CD4-positive, alpha-beta T cell (primary cell): ENCODE measurements at regions not wholly inside any gene's neighbourhood (a gene's known extent, or its start where the extent isn't known, plus 50 kb on each side); places are given as distances from the start of the nearest gene placed in this dataset.
A peak's percentile ranks its signal among the peaks of the same experiment; 100 is the strongest.

Experiments
- ATAC-seq: fragments of 200-7000 bp; cut with Tn5 transposase; one replicate; pipeline ENCODE4 v1.10.0; 2022; ENCODE audit warnings: mild to moderate bottlenecking; ENCODE audit not compliant: poor library complexity
- CTCF ChIA-PET: fragments of 350-600 bp; sonication (Branson Sonifier 250); formaldehyde crosslinking; loops from one replicate; lab custom pipeline; 2021; ENCODE audit warnings: antibody characterized with exemption, inconsistent platforms; lab: Charles Lee
- POLR2A ChIA-PET: fragments of 350-600 bp; sonication (Branson Sonifier 250); formaldehyde crosslinking; loops from one replicate; lab custom pipeline; 2021; ENCODE audit warnings: antibody characterized with exemption, inconsistent platforms; lab: Charles Lee
- DNase-seq, 14 experiments: peaks; one replicate each; pipeline ENCODE4 v3.0.0-alpha.2; 2013 to 2020; ENCODE audit warnings: mixed read lengths in 2 of 14
- H3K27ac ChIP-seq, 2 donors: one replicate each; pipeline versions ENCODE4 v1.5.1 to v1.7.0; 2013; ENCODE audit warnings: low read length in 2 of 2, low read depth in 1 of 2, mild to moderate bottlenecking in 1 of 2
- H3K27me3 ChIP-seq, 2 experiments: 1 replicate in 1 of 2; 2 replicates in 1 of 2; pipeline versions ENCODE4 v1.6.1 to v1.7.0; 2013; ENCODE audit warnings: low read length in 2 of 2, control low read depth in 1 of 2, mild to moderate bottlenecking in 1 of 2, moderate library complexity in 1 of 2; ENCODE audit not compliant: insufficient read depth in 2 of 2, control insufficient read depth in 1 of 2
- H3K36me3 ChIP-seq: one replicate; pipeline ENCODE4 v1.6.1; 2013; ENCODE audit warnings: low read length, control low read depth; ENCODE audit not compliant: insufficient read depth
- H3K4me1 ChIP-seq: one replicate; pipeline ENCODE4 v1.6.1; 2013; ENCODE audit warnings: low read length, control low read depth; ENCODE audit not compliant: insufficient read depth
- H3K4me3 ChIP-seq: one replicate; pipeline ENCODE4 v1.5.1; 2013; ENCODE audit warnings: mild to moderate bottlenecking, low read length, moderate library complexity
- H3K9me3 ChIP-seq, 2 experiments: 1 replicate in 1 of 2; 2 replicates in 1 of 2; pipeline versions ENCODE4 v1.6.1 to v1.7.0; 2013; ENCODE audit warnings: low read length in 2 of 2, mild to moderate bottlenecking in 2 of 2, control low read depth in 1 of 2, moderate library complexity in 1 of 2; ENCODE audit not compliant: control insufficient read depth in 1 of 2, insufficient read depth in 1 of 2
- H3K27ac Mint-ChIP-seq: one replicate; pipeline ENCODE4 v1.8.0; 2020; ENCODE audit warnings: mixed read lengths
- H3K27me3 Mint-ChIP-seq: one replicate; pipeline ENCODE4 v1.8.0; 2021; ENCODE audit warnings: mixed read lengths
- H3K36me3 Mint-ChIP-seq: one replicate; pipeline ENCODE4 v1.8.0; 2021; ENCODE audit warnings: low read depth, mixed read lengths
- H3K4me1 Mint-ChIP-seq: one replicate; pipeline ENCODE4 v1.8.0; 2021; ENCODE audit warnings: low read depth, mixed read lengths
- H3K4me3 Mint-ChIP-seq: one replicate; pipeline ENCODE4 v1.8.0; 2020; ENCODE audit warnings: mild to moderate bottlenecking, mixed read lengths
- H3K9me3 Mint-ChIP-seq: one replicate; pipeline ENCODE4 v1.8.0; 2020; ENCODE audit warnings: mixed read lengths
- CTCF ChIP-seq: fragments of 200-600 bp; IDR thresholded peaks from one replicate; pipeline ENCODE4 v1.8.0; 2022; ENCODE audit warnings: antibody characterized with exemption, mild to moderate bottlenecking
- intact Hi-C, 2 experiments: fragments of 100-400 bp; cut with DNase I in 1 of 2; cut with micrococcal nuclease in 1 of 2; formaldehyde crosslinking; loops; one replicate each; pipeline versions ENCODE4 v1.15.1 to v1.9.0; 2023 to 2025; cut with DNase I, micrococcal nuclease

DNA sequence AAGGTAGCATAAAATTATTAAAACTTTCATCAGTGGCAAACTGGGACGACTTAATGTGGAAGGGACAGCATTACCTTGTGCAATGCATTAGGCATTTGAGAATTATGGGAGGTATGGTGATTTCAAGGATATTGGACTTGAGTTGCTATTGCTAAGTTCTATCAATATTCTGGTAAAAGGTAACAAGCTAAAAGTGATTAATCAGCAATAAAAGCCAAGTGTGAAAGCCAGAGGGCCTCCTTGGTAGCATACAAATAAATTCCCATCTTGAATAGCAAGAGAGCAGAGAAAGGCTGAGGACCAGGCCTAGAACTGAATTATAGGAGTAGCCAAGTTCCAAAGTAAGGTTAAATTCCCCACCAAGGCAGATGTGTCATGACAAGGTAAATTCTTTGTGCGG lies 74.2 kb upstream of the KCNH7 start:
- H3K27ac ChIP-seq: no peak overlapping the region
- Mint-ChIP-seq H3K4me3 (no peak overlapping the region), H3K27ac (no peak overlapping the region), H3K27me3 (no peaks in the 10 kb centered on the region), H3K36me3 (no peaks in the 10 kb centered on the region), H3K9me3 (no peaks in the 10 kb centered on the region), H3K4me1 (no peaks in the 10 kb centered on the region)
- H3K4me1 ChIP-seq: no peaks in the 10 kb centered on the region
- no peak for ATAC-seq
- H3K4me3 ChIP-seq: no peak overlapping the region
- no peaks in the 10 kb centered on the region for H3K27me3 ChIP-seq
- POLR2A ChIA-PET: no interaction called here
- intact Hi-C loops: no loop called here
- no peak for TF ChIP-seq CTCF
- H3K36me3 ChIP-seq: no peaks in the 10 kb centered on the region
- CTCF ChIA-PET: no interaction called here
- DNase-seq: no peak
- H3K9me3 ChIP-seq: peaks cover 0 to 6% of the 10 kb centered on the region in 2 experiments

DNA sequence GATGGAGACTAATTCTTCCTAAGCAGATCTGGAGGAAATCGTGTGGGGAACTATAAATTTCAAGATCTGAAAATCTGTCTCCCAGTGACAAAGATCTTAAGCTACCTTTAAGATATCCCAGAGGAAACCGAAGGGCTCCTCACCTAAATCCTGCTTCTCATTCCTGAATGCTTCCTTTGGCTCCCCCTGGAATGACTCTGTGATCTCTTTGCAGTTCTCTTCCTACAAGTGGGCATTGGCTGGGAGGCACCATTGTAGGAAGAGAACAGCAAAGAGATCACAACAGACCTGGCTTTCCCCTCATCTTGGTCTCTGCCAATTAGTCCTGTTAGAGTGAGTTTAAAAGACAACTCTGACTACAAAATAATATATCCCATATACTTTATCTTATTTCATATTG lies 70.0 kb upstream of the KCNH7 start:
- H3K36me3 Mint-ChIP-seq: no peaks in the 10 kb centered on the region
- H3K27ac Mint-ChIP-seq: no peak overlapping the region
- H3K4me1 Mint-ChIP-seq: no peaks in the 10 kb centered on the region
- no peak overlapping the region for H3K4me3 ChIP-seq
- H3K9me3 Mint-ChIP-seq: no peaks in the 10 kb centered on the region
- no peaks in the 10 kb centered on the region for H3K27me3 ChIP-seq
- POLR2A ChIA-PET: no interaction called here
- intact Hi-C loops: no loop called here
- no peak for ATAC-seq
- no peak for TF ChIP-seq CTCF
- DNase-seq: no peak
- H3K4me3 Mint-ChIP-seq: no peak overlapping the region
- CTCF ChIA-PET: no interaction called here
- H3K27ac ChIP-seq: no peak overlapping the region
- H3K9me3 ChIP-seq: no peaks in the 10 kb centered on the region
- no peaks in the 10 kb centered on the region for H3K4me1 ChIP-seq
- no peaks in the 10 kb centered on the region for H3K27me3 Mint-ChIP-seq
- H3K36me3 ChIP-seq: no peaks in the 10 kb centered on the region

DNA sequence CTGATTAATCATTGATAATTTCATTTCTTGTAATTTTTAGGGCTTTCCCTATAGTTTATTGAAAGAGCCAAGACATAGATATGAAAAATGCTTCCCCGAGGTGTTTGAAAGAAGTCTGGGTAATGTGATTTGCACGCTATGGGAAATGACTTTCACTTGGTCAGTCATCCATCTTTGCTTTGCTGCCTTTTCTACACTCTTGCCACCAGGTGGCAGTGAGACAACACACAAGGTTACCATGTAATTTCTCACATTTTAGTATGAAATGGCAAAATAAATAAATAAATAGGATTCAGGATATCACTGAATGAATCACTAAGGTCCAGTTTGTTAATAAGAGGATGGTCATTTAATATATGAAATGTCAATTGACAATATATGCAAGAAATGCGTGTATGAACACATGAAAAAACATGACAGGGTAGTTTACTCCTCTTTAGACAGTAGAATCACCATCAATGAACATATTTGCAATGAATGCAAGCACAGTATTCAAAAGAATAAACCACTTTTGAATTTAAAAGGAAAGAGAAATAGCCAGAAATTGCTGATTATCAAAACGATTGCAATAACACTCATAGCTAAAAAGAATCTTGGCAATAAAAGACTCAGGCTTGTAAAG lies 52.2 kb upstream of the KCNH7 start:
- Mint-ChIP-seq H3K27me3 (no peaks in the 10 kb centered on the region), H3K36me3 (no peaks in the 10 kb centered on the region), H3K27ac (no peak overlapping the region), H3K9me3 (no peaks in the 10 kb centered on the region), H3K4me1 (no peaks in the 10 kb centered on the region), H3K4me3 (no peak overlapping the region)
- no peaks in the 10 kb centered on the region for H3K9me3 ChIP-seq
- ATAC-seq (no peak), DNase-seq (peak in 3 of 14 experiments; percentile 2 to 16 (median 9))
- ChIA-PET POLR2A (no interaction called here), CTCF (no interaction called here)
- no peaks in the 10 kb centered on the region for H3K4me1 ChIP-seq
- no peak overlapping the region for H3K4me3 ChIP-seq
- TF ChIP-seq CTCF: peak; percentile 10
- no peaks in the 10 kb centered on the region for H3K27me3 ChIP-seq
- intact Hi-C loops: no loop called here
- H3K36me3 ChIP-seq: no peaks in the 10 kb centered on the region
- no peak overlapping the region for H3K27ac ChIP-seq
